ENCODE measurements at regions not wholly inside any gene's neighbourhood (a gene's known extent, or its start where the extent isn't known, plus 50 kb on each side); places are given as distances from the start of the nearest gene placed in this dataset.

- Histone ChIP-seq H3K27ac (ENCODE audit: low read depth in 1 of 2, low read length in 2 of 2) (no peak overlapping the region), H3K4me3 (ENCODE audit: low read depth in 1 of 3, low read length in 3 of 3) (no peak overlapping the region), H3K9ac (ENCODE audit: low read depth in 1 of 2, low read length in 2 of 2) (no peak overlapping the region), H3K9me3 (ENCODE audit: control insufficient read depth in 4 of 4, low read length in 3 of 4) (no peaks in the 10 kb centered on the region), H3K27me3 (ENCODE audit: control insufficient read depth in 4 of 4, insufficient read depth in 4 of 4, low read length in 3 of 4) (no peaks in the 10 kb centered on the region), H3K4me1 (ENCODE audit: control insufficient read depth in 4 of 4, insufficient read depth in 4 of 4, low read length in 3 of 4) (peaks cover 0 to 15% (median 5%) of the 10 kb centered on the region in 4 donors), H3K36me3 (ENCODE audit: control insufficient read depth in 4 of 4, insufficient read depth in 3 of 4, low read depth in 1 of 4, low read length in 3 of 4) (no peaks in the 10 kb centered on the region)
- DNase-seq (ENCODE audit: low spot score), result no peak
- WGBS, result 93% methylated on average over 1 of the region's 1 CpG
- TF ChIP-seq RXRA (IDR thresholded peaks at IDR 0.05) (no peak), RAD21 (IDR thresholded peaks at IDR 0.05) (no peak), TAF1 (conservative IDR thresholded peaks at IDR 0.05) (no peak), JUND (IDR thresholded peaks at IDR 0.05) (no peak), FOXA2 (IDR thresholded peaks at IDR 0.05) (no peak), SP1 (IDR thresholded peaks at IDR 0.05) (no peak), MAX (IDR thresholded peaks at IDR 0.05) (no peak), ATF3 (IDR thresholded peaks at IDR 0.05) (no peak), HNF4G (IDR thresholded peaks at IDR 0.05) (no peak), EGR1 (IDR thresholded peaks at IDR 0.05; ENCODE audit: low read depth in 2 of 2) (no peak), FOXA1 (IDR thresholded peaks at IDR 0.05) (no peak), YY1 (IDR thresholded peaks at IDR 0.05) (no peak), HNF4A (conservative IDR thresholded peaks at IDR 0.05) (no peak), GABPA (IDR thresholded peaks at IDR 0.05 in 1 of 2, conservative IDR thresholded peaks at IDR 0.05 in 1 of 2) (no peak), NR2F2 (IDR thresholded peaks at IDR 0.05) (no peak)
- TF ChIP-seq, protein P1, sequence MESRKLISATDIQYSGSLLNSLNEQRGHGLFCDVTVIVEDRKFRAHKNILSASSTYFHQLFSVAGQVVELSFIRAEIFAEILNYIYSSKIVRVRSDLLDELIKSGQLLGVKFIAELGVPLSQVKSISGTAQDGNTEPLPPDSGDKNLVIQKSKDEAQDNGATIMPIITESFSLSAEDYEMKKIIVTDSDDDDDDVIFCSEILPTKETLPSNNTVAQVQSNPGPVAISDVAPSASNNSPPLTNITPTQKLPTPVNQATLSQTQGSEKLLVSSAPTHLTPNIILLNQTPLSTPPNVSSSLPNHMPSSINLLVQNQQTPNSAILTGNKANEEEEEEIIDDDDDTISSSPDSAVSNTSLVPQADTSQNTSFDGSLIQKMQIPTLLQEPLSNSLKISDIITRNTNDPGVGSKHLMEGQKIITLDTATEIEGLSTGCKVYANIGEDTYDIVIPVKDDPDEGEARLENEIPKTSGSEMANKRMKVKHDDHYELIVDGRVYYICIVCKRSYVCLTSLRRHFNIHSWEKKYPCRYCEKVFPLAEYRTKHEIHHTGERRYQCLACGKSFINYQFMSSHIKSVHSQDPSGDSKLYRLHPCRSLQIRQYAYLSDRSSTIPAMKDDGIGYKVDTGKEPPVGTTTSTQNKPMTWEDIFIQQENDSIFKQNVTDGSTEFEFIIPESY (IDR thresholded peaks at IDR 0.05), result no peak
- TF ChIP-seq, protein P2, sequence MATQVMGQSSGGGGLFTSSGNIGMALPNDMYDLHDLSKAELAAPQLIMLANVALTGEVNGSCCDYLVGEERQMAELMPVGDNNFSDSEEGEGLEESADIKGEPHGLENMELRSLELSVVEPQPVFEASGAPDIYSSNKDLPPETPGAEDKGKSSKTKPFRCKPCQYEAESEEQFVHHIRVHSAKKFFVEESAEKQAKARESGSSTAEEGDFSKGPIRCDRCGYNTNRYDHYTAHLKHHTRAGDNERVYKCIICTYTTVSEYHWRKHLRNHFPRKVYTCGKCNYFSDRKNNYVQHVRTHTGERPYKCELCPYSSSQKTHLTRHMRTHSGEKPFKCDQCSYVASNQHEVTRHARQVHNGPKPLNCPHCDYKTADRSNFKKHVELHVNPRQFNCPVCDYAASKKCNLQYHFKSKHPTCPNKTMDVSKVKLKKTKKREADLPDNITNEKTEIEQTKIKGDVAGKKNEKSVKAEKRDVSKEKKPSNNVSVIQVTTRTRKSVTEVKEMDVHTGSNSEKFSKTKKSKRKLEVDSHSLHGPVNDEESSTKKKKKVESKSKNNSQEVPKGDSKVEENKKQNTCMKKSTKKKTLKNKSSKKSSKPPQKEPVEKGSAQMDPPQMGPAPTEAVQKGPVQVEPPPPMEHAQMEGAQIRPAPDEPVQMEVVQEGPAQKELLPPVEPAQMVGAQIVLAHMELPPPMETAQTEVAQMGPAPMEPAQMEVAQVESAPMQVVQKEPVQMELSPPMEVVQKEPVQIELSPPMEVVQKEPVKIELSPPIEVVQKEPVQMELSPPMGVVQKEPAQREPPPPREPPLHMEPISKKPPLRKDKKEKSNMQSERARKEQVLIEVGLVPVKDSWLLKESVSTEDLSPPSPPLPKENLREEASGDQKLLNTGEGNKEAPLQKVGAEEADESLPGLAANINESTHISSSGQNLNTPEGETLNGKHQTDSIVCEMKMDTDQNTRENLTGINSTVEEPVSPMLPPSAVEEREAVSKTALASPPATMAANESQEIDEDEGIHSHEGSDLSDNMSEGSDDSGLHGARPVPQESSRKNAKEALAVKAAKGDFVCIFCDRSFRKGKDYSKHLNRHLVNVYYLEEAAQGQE (IDR thresholded peaks at IDR 0.05), result no peak
- TF ChIP-seq, protein P3, sequence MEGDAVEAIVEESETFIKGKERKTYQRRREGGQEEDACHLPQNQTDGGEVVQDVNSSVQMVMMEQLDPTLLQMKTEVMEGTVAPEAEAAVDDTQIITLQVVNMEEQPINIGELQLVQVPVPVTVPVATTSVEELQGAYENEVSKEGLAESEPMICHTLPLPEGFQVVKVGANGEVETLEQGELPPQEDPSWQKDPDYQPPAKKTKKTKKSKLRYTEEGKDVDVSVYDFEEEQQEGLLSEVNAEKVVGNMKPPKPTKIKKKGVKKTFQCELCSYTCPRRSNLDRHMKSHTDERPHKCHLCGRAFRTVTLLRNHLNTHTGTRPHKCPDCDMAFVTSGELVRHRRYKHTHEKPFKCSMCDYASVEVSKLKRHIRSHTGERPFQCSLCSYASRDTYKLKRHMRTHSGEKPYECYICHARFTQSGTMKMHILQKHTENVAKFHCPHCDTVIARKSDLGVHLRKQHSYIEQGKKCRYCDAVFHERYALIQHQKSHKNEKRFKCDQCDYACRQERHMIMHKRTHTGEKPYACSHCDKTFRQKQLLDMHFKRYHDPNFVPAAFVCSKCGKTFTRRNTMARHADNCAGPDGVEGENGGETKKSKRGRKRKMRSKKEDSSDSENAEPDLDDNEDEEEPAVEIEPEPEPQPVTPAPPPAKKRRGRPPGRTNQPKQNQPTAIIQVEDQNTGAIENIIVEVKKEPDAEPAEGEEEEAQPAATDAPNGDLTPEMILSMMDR (IDR thresholded peaks at IDR 0.05; ENCODE audit: low read depth, low read length, missing input control), result no peak
These were observed 135.2 kb upstream of the BCL6 start for GRCh38 chr3:187880441-187880840.

Data from liver (tissue), 8 donors.